Endodermal cell (in vitro differentiated cells): ENCODE measurements at regions not wholly inside any gene's neighbourhood (a gene's known extent, or its start where the extent isn't known, plus 50 kb on each side); places are given as distances from the start of the nearest gene placed in this dataset.

Experiments
- DNase-seq: peaks from one replicate; pipeline ENCODE4 v3.0.0-alpha.2; 2017
- H3K27ac ChIP-seq: 2 replicates; pipeline ENCODE4 v1.5.1; 2013; ENCODE audit warnings: mild to moderate bottlenecking, low read depth, low read length, moderate library complexity
- H3K27me3 ChIP-seq: 2 replicates; pipeline ENCODE4 v1.6.1; 2013; ENCODE audit warnings: mild to moderate bottlenecking, low read length, moderate library complexity; ENCODE audit not compliant: insufficient read depth, control insufficient read depth, poor library complexity, severe bottlenecking
- H3K36me3 ChIP-seq: 2 replicates; pipeline ENCODE4 v1.7.0; 2013; ENCODE audit warnings: mild to moderate bottlenecking, low read length, moderate library complexity; ENCODE audit not compliant: control insufficient read depth, insufficient read depth
- H3K4me1 ChIP-seq: one replicate; pipeline ENCODE4 v1.7.0; 2013; ENCODE audit warnings: low read length; ENCODE audit not compliant: control insufficient read depth, insufficient read depth
- H3K4me3 ChIP-seq: 2 replicates; pipeline ENCODE4 v1.5.1; 2013; ENCODE audit warnings: mild to moderate bottlenecking, low read length, moderate library complexity
- H3K9ac ChIP-seq: 2 replicates; pipeline ENCODE4 v1.6.1; 2013; ENCODE audit warnings: mild to moderate bottlenecking, low read length, moderate library complexity; ENCODE audit not compliant: poor library complexity, severe bottlenecking; ENCODE audit errors: extremely low read depth
- H3K9me3 ChIP-seq: 2 replicates; pipeline ENCODE4 v1.6.1; 2013; ENCODE audit warnings: mild to moderate bottlenecking, low read length, moderate library complexity; ENCODE audit not compliant: control insufficient read depth
- H3K27ac Mint-ChIP-seq: 2 replicates; pipeline ENCODE4 v1.8.0; 2020; ENCODE audit warnings: mixed read lengths
- H3K27me3 Mint-ChIP-seq: 2 replicates; pipeline ENCODE4 v1.8.0; 2021; ENCODE audit warnings: mild to moderate bottlenecking, mixed read lengths; ENCODE audit not compliant: insufficient read depth
- H3K36me3 Mint-ChIP-seq: 2 replicates; pipeline ENCODE4 v1.8.0; 2020; ENCODE audit warnings: low read depth, mixed read lengths
- H3K4me1 Mint-ChIP-seq: 2 replicates; pipeline ENCODE4 v1.8.0; 2020; ENCODE audit warnings: mixed read lengths
- H3K4me3 Mint-ChIP-seq: 2 replicates; pipeline ENCODE4 v1.8.0; 2020; ENCODE audit warnings: mild to moderate bottlenecking, moderate library complexity, mixed read lengths
- H3K9me3 Mint-ChIP-seq: 2 replicates; pipeline ENCODE4 v1.8.0; 2020; ENCODE audit warnings: mild to moderate bottlenecking, mixed read lengths
- WGBS, 2 experiments: methylation state at CpG; one replicate each; pipeline versions ENCODE4 v1.1.5 to v1.1.7; 2013; ENCODE audit warnings: missing lambda C conversion rate in 2 of 2, mixed read lengths in 1 of 2; ENCODE audit not compliant: insufficient coverage in 1 of 2, insufficient read length in 1 of 2; 5-methylcytosine and 5-hydroxymethylcytosine counted together
- TF ChIP-seq, protein P1 (sequence below): fragments of 200-600 bp; sonication (generic); conservative IDR thresholded peaks from 2 replicates; pipeline ENCODE4 v1.5.0; 2021; ENCODE audit warnings: antibody characterized with exemption, mild to moderate bottlenecking

- TF ChIP-seq, protein P1, sequence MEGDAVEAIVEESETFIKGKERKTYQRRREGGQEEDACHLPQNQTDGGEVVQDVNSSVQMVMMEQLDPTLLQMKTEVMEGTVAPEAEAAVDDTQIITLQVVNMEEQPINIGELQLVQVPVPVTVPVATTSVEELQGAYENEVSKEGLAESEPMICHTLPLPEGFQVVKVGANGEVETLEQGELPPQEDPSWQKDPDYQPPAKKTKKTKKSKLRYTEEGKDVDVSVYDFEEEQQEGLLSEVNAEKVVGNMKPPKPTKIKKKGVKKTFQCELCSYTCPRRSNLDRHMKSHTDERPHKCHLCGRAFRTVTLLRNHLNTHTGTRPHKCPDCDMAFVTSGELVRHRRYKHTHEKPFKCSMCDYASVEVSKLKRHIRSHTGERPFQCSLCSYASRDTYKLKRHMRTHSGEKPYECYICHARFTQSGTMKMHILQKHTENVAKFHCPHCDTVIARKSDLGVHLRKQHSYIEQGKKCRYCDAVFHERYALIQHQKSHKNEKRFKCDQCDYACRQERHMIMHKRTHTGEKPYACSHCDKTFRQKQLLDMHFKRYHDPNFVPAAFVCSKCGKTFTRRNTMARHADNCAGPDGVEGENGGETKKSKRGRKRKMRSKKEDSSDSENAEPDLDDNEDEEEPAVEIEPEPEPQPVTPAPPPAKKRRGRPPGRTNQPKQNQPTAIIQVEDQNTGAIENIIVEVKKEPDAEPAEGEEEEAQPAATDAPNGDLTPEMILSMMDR = no peak
- H3K9ac ChIP-seq = no peak overlapping the region
- no peaks in the 10 kb centered on the region for H3K4me1 ChIP-seq
- no peak overlapping the region for H3K27ac Mint-ChIP-seq
- peaks cover 10% of the 10 kb centered on the region for H3K27me3 ChIP-seq
- H3K27ac ChIP-seq = no peak overlapping the region
- no peak overlapping the region for H3K4me3 ChIP-seq
- H3K9me3 Mint-ChIP-seq = no peaks in the 10 kb centered on the region
- H3K9me3 ChIP-seq = no peaks in the 10 kb centered on the region
- no peak for DNase-seq
- peaks cover 9% of the 10 kb centered on the region for H3K4me1 Mint-ChIP-seq
- H3K36me3 Mint-ChIP-seq = no peaks in the 10 kb centered on the region
- H3K4me3 Mint-ChIP-seq = no peak overlapping the region
- no peaks in the 10 kb centered on the region for H3K36me3 ChIP-seq
- peaks cover 11% of the 10 kb centered on the region for H3K27me3 Mint-ChIP-seq
- 91% methylated on average over 4 of the region's 4 CpGs; no CpG with 5 or more reads in 1 of the 2 experiments for WGBS, 2 experiments
These were observed 201.2 kb downstream of the SEC23A start for GRCh38 chr14:38901791-38902190.

- H3K36me3 Mint-ChIP-seq = no peaks in the 10 kb centered on the region
- H3K27ac Mint-ChIP-seq = no peak overlapping the region
These were observed 202.1 kb downstream of the SEC23A start for GRCh38 chr14:38900887-38901286.

DNA sequence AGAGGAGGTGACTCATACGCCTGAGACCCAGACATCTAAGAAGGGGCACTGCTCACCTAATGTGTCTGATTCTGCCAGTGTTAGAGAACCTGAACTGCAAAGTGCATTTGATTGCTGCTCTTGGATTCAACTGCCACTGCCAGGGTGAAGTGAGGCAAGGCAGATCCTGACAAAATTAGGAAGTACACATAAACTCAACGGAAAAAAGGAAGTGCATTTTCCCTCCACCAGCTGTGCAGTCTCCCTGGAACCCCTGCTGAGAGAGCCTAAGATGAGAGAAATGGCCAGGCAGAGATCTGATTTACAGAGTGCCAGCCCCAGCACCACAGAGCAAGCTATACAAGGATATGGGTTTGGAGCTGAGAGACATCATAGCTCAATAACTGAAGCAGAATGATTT lies 215.3 kb downstream of the SEC23A start:
- Mint-ChIP-seq H3K27me3 (peaks cover 2% of the 10 kb centered on the region), H3K4me3 (no peak overlapping the region), H3K36me3 (no peaks in the 10 kb centered on the region), H3K4me1 (peaks cover 5% of the 10 kb centered on the region), H3K9me3 (no peaks in the 10 kb centered on the region), H3K27ac (no peak overlapping the region)
- H3K27ac ChIP-seq = no peak overlapping the region
- H3K4me1 ChIP-seq = no peaks in the 10 kb centered on the region
- no peak overlapping the region for H3K4me3 ChIP-seq
- TF ChIP-seq, protein P1 = no peak
- H3K36me3 ChIP-seq = no peaks in the 10 kb centered on the region
- H3K9me3 ChIP-seq = no peaks in the 10 kb centered on the region
- no peaks in the 10 kb centered on the region for H3K27me3 ChIP-seq
- DNase-seq = no peak
- WGBS, 2 experiments = 78 to 88% methylated on average over 1 to 2 of the region's 2 CpGs
- no peak overlapping the region for H3K9ac ChIP-seq

More at GRCh38 chr14:38900887-38901286, 202.1 kb downstream of the SEC23A start:
- 100% methylated on average over 1 of the region's 1 CpG; no CpG with 5 or more reads in 1 of the 2 experiments for WGBS, 2 experiments
- peaks cover 6% of the 10 kb centered on the region for H3K27me3 ChIP-seq
- Mint-ChIP-seq H3K27me3 (peaks cover 8% of the 10 kb centered on the region), H3K9me3 (no peaks in the 10 kb centered on the region), H3K4me1 (peaks cover 9% of the 10 kb centered on the region), H3K4me3 (no peak overlapping the region)
- no peaks in the 10 kb centered on the region for H3K4me1 ChIP-seq
- no peak overlapping the region for H3K4me3 ChIP-seq
- TF ChIP-seq, protein P1 = no peak
- DNase-seq = no peak
- H3K36me3 ChIP-seq = no peaks in the 10 kb centered on the region
- no peaks in the 10 kb centered on the region for H3K9me3 ChIP-seq
- H3K27ac ChIP-seq = no peak overlapping the region
- H3K9ac ChIP-seq = no peak overlapping the region
